HG03432 (cell line): ENCODE measurements at regions not wholly inside any gene's neighbourhood (a gene's known extent, or its start where the extent isn't known, plus 50 kb on each side); places are given as distances from the start of the nearest gene placed in this dataset.

ENCODE experiments used
- ATAC-seq: cut with Tn5 transposase; IDR thresholded peaks from one replicate; pipeline ENCODE4 v1.9.1; 2021; ENCODE audit warnings: mild to moderate bottlenecking, moderate library complexity; ENCODE audit not compliant: unreplicated experiment

GRCh38 chr2:155350783-155351580 lies 652.5 kb downstream of the KCNJ3 start:
- ATAC-seq: no peak

GRCh38 chr2:155332016-155332415 lies 633.5 kb downstream of the KCNJ3 start:
- ATAC-seq: no peak

- no peak for ATAC-seq
Measured at GRCh38 chr2:155320236-155320635, 621.7 kb downstream of the KCNJ3 start.

- ATAC-seq: no peak
Measured at GRCh38 chr2:155318710-155319109, 620.2 kb downstream of the KCNJ3 start.

- no peak for ATAC-seq
Measured at GRCh38 chr2:155315768-155316167, 617.3 kb downstream of the KCNJ3 start.

GRCh38 chr2:155310589-155310988 lies 612.1 kb downstream of the KCNJ3 start:
- peak; percentile 66 for ATAC-seq

- no peak for ATAC-seq
Measured at GRCh38 chr2:155309483-155309882, 611.0 kb downstream of the KCNJ3 start.

- peak; percentile 52 for ATAC-seq
Measured at GRCh38 chr2:155308367-155309009, 610.0 kb downstream of the KCNJ3 start.

- no peak for ATAC-seq
Measured at GRCh38 chr2:155301221-155301620, 602.7 kb downstream of the KCNJ3 start.

GRCh38 chr2:155298001-155298400 lies 599.5 kb downstream of the KCNJ3 start:
- ATAC-seq: no peak

- ATAC-seq: no peak
Measured at GRCh38 chr2:155294358-155294757, 595.9 kb downstream of the KCNJ3 start.

GRCh38 chr2:155281907-155282306 lies 583.4 kb downstream of the KCNJ3 start:
- ATAC-seq: no peak

GRCh38 chr2:155273323-155273722 lies 574.8 kb downstream of the KCNJ3 start:
- peak; percentile 64 for ATAC-seq

GRCh38 chr2:155266583-155266982 lies 568.1 kb downstream of the KCNJ3 start:
- peak; percentile 61 for ATAC-seq

- peak; percentile 58 for ATAC-seq
Measured at GRCh38 chr2:155266109-155266508, 567.6 kb downstream of the KCNJ3 start.

GRCh38 chr2:155256803-155257202 lies 558.3 kb downstream of the KCNJ3 start:
- ATAC-seq: peak; percentile 68

GRCh38 chr2:155250800-155251199 lies 552.3 kb downstream of the KCNJ3 start:
- ATAC-seq: peak; percentile 93

- ATAC-seq: no peak
Measured at GRCh38 chr2:155240176-155240575, 541.7 kb downstream of the KCNJ3 start.

- no peak for ATAC-seq
Measured at GRCh38 chr2:155235710-155236109, 537.2 kb downstream of the KCNJ3 start.

GRCh38 chr2:155223781-155224406 lies 525.4 kb downstream of the KCNJ3 start:
- peak; percentile 64 for ATAC-seq

- ATAC-seq: peak; percentile 78
Measured at GRCh38 chr2:155218945-155219344, 520.5 kb downstream of the KCNJ3 start.
